Retinal pigment epithelial cell (primary cell): ENCODE measurements at regions not wholly inside any gene's neighbourhood (a gene's known extent, or its start where the extent isn't known, plus 50 kb on each side); places are given as distances from the start of the nearest gene placed in this dataset.

Experiments
- DNase-seq: peaks from one replicate; pipeline ENCODE4 v3.0.0-alpha.2; 2010; ENCODE audit warnings: low read depth
- H3K4me3 ChIP-seq: 2 replicates; pipeline ENCODE4 v1.5.1; 2011; ENCODE audit warnings: mild to moderate bottlenecking, low read length, control low read depth, moderate library complexity
- CTCF ChIP-seq: conservative IDR thresholded peaks from 2 replicates; pipeline ENCODE4 v1.5.1; 2011; ENCODE audit warnings: low read depth, low read length, control low read depth, inconsistent platforms

GRCh38 chr12:14188744-14189143, 176.7 kb upstream of the ATF7IP start:
- no peak for TF ChIP-seq CTCF
- H3K4me3 ChIP-seq: no peak overlapping the region

DNA sequence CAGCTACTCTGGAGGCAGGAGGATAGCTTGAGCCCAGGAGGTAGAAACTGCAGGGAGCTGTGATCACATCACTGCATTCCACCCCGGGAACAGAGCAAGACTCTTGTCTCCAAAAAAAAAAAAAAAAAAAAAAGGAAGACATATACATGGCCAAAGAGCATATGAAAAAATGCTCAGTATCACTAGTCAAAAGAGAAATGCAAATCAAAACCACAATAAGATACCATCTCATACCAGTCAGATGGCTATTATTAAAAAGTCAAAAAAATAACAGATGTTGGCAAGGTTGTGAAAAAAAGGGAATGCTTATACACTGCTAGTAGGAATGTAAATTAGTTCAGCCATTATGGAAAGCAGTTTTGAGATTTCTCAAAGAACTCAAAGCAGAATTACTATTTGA, 174.8 kb upstream of the ATF7IP start:
- no peak for DNase-seq
- no peak for TF ChIP-seq CTCF
- H3K4me3 ChIP-seq: no peak overlapping the region

More at GRCh38 chr12:14188744-14189143, 176.7 kb upstream of the ATF7IP start:
- DNase-seq: no peak

GRCh38 chr12:14191612-14192011, 173.9 kb upstream of the ATF7IP start:
- H3K4me3 ChIP-seq: no peak overlapping the region
- no peak for DNase-seq
- TF ChIP-seq CTCF: no peak

GRCh38 chr12:14193639-14194038, 171.8 kb upstream of the ATF7IP start:
- no peak for TF ChIP-seq CTCF
- DNase-seq: no peak
- no peak overlapping the region for H3K4me3 ChIP-seq

DNA sequence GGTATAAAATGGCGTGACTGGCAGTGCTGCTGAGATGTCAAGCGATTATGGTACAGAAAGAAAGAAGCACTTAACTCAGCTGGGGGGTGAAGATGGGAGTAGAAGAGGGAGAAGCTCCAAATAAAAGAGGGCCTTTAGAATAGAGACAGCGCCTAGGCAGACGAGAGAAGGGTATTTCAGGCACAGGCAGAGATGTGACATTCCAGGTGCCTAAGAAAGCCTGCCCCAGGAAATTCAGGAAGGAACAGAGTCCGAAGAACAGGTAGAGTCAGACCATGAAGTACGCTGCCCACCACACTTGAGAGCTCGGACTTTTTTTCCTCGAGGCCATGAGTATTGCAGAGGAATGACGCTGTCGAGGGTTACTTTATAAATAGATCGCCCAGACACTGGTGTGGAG, 170.9 kb upstream of the ATF7IP start:
- DNase-seq: no peak
- H3K4me3 ChIP-seq: no peak overlapping the region
- no peak for TF ChIP-seq CTCF

GRCh38 chr12:14199455-14200198, 165.9 kb upstream of the ATF7IP start:
- DNase-seq: no peak
- TF ChIP-seq CTCF: no peak
- H3K4me3 ChIP-seq: no peak overlapping the region

- TF ChIP-seq CTCF: no peak
- no peak overlapping the region for H3K4me3 ChIP-seq
- no peak for DNase-seq
Observed at GRCh38 chr12:14200598-14200997, 164.9 kb upstream of the ATF7IP start.
